SW480 (cell line): ENCODE measurements at regions not wholly inside any gene's neighbourhood (a gene's known extent, or its start where the extent isn't known, plus 50 kb on each side); places are given as distances from the start of the nearest gene placed in this dataset.
A peak's percentile ranks its signal among the peaks of the same experiment; 100 is the strongest.
"Not testable (repeated sequence)": the region's sequence is repeated elsewhere in the genome, so short reads cannot be mapped to it uniquely, and the experiment has no call there.

Source experiments
- DNase-seq: peaks from one replicate; pipeline ENCODE4 v3.0.0-alpha.2; 2016; ENCODE audit warnings: low spot score

DNA sequence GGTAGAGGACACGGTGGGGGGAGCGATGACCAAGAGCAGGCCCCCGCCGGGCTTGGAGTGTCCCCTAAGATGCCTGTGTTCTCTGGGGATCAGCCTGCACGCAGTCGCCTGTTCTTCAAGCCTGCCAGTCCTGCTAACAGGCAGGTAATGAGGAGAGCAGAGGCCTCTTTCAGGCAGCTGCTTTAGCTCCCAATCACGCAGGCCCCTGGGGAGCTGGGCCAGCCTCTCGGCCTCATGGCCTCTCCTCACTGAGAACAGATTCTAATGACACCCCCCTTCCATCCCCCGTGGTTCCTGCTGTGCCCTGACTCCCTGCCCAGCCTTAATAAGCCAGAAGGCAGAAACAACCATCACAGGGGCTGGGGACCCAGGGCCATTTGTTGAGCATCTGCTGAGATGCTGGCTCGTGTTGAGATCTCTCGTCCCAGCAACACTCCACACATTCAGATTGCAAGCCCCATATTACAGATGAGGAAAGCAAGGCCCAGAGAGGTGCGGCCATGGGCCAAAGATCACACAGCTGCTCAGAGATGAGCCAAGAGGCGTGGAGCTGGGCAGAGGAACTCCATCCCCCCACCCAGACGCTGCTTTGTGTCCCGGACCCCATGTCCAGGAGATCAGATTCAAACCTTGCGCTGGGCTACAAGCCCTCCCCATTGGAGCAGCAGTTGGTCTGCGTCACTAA, 71.6 kb upstream of the CASZ1 start:
- no peak for DNase-seq

DNA sequence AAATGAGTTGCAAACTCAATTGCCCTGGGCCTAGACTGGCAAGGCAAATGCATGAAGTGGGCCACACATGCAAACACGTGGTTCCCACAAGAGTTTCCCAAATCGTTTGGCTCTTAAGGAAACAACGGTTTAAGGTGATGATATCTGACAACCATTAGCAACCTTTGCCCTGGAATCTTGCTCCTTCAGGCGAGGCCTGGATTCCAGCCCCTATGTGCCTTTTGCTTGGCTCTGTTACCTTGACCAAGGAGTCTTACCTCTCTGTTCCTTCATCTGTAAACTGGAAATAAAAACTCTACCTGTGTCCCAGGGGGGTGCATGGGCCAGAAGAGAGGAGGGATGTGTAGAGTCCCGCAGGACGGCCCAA, 72.1 kb upstream of the CASZ1 start:
- no peak for DNase-seq

DNA sequence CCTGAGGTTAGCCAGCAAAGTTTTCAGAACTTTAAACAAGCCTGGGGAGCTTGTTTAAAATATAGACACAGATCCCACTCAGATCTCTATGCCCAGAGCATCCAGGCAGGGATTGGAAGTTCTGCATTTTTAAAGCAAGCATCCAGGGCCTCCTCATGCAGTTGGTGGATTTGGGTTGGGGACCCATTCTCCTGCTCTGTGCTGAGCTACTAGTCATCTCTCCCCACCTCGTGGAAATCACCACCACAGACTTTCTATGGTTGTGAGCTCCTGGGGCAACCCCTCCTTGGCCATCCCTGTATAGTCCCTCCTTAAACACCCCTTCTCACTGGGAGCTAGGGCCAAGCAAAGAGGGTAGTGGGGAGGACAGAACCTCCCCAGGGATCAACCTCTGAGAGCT, 73.5 kb upstream of the CASZ1 start:
- DNase-seq: no peak

DNA sequence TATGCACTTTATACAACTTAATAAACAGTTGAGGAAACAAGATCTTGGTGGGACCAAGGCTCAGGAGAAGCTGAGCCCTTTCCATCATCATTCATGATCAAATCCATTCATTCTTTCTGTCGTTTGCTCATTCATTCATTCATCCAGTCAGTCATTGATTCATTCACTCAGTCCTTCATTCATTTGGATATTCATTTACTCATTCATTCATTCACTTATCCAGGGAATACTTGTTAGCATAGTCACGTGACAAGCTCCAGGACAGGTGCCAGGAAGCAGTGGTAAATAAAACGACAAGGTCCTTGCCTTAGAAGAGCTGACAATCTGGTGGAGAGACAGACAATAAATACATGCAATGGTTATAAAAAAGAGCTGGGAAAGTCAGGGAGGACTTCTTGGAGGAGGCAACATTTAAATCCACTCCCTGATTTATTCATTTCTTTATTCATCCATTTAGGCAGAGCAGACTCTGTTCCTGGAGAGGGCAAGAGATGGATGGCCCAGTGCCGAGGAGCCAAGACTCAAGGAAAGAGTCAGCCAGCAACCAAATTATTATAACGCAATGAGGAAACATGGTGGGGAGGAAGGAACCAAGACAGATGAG, 74.1 kb upstream of the CASZ1 start:
- DNase-seq: no peak

DNA sequence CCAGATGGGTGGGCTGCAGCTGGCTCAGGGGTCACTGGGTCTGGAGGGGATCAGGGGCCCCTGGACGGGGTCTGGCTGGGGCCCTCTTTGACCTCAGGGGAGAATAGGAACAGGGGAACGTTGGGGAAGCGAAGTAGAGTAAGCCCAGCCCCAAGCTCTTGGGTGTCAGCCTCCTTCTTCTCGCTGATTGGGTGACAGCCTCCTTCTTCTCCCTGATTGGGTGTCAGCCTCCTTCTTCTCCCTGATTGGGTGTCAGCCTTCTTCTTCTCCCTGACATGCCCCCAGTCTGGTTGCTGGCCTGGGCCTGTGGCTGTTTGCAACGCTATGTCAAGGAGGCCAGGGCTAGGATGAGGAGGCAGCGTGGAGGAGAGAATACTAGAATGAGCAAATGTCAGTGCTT, 76.7 kb upstream of the CASZ1 start:
- no peak for DNase-seq

DNA sequence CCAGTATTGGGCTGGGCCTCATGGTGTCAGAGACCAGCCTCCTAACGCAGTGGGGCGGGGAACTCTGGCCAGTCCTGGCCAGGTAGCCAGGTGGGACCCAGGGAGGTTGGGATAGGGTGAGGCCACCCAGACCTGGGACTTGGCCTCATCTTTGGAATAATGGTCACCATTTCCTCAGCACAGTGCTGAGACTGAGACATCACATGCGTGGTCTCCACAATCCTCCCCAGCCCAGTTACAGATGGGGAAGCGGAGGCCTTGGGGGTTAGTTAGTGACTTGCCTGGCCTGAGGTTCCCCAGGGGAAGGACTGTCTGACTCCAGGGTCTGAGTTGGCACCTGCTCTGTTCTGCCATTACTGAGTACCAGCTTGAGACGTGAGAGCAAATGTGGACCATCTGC, 77.9 kb upstream of the CASZ1 start:
- DNase-seq: no peak

DNA sequence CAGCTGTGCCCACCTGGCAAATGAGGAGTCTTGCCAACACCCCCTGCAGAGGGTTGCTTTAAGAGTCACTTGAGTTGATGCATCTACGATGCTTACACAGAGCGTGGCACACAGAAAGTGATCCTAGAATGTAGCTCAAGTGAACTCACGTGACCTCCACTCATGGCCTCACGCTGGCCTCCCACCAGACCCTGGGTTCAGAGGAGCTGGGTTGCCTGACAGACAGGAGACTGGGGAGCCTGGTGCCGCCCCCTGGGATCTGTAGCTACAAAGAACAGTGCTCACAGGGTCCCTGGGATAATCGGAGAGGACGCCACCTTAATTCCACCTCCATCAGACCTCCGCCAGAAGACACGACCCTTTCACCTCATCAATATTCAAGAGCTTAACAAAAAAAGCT, 81.4 kb upstream of the CASZ1 start:
- DNase-seq: no peak

DNA sequence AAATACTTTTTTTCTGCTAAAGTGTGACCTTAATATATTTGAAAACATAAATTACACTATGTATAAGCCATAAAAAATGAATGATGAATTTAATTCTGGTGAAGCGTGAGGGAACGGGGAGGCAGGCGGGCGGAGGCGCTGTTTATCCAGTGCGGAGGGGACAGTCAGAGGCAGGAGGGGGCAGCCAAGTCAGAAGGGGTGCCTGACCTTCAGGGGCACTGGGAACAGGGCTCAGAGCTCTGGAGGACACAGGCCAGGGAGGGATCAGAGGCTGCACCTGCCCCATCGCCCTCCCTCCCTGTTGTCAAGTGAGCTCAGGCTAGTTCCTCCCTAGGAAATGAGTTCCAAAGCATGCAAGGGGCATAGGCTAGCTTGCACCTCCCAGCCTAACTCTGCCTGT, 82.0 kb upstream of the CASZ1 start:
- DNase-seq: no peak

DNA sequence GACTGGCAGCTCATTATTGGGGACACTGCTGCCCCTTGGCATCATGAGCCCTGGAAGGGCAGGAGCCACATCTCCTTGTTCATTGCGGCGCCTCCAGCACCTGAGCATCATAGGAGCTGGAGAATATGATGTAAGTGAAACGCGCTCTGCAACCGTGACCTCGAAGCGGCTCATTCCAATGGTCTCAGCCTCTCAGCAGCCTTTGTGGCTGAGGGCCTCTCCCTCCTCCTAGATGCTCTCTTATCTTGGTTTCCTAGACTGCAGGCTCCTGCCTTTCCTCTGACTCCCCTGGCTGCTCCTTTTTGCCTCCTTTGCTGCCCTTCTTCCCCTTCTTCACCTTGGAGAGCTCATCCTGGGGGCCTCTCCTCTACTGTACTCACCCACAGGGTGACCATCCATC, 83.6 kb upstream of the CASZ1 start:
- no peak for DNase-seq

DNA sequence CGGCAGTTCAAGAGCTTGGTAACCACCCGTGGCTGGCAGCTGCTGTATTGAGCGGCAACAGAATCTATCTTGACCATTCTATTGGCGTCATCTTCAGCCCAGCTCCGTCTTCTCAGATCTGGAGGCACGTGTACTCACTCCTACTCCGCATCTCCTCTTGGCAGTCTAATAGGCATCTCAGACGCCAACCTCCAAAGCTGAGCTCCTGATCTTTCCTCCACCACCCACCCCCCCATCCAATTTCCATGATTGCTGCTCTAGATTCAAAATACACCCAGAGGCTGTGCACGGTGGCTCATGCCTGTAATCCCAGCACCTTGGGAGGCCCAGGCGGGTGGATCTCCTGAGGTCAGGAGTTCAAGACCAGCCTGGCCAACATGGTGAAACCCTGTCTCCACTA, 84.6 kb upstream of the CASZ1 start:
- DNase-seq: no peak

DNA sequence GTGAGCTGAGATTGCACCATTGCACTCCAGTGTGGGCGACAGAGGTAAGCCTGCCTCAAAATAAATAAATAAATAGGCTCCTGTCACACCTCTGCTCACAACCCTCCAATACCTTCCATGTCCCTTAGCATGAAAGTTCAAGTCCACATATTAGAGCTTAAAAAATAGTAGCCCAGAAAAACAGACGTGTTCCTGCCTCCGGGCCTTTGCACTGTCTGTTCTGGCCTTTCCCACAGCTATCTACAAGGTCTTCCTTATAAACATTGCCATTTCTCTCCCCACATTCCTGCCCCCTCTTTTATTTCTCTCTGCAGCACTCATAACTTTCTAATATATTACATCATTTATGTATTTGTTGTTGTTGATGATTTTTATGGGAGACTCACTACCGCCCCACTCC, 85.6 kb upstream of the CASZ1 start:
- DNase-seq: no peak

DNA sequence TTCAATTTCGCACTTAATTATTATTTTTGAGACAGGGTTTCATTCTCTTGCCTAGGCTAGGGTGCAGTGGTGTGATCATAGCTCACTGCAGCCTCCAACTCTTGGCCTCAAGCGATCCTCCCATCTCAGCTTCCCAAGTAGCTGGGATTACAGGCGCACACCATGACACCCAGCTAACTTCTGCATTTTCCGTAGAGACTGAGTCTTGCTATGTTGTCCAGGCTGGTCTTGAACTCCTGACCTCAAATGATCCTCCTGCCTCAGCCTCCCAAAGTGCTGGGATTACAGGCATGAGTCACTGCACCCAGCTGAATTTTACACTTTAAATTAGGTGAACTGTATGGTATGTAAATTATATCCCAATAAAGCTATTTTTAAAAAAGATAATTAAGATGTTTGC, 90.6 kb upstream of the CASZ1 start:
- DNase-seq: not testable (repeated sequence)

DNA sequence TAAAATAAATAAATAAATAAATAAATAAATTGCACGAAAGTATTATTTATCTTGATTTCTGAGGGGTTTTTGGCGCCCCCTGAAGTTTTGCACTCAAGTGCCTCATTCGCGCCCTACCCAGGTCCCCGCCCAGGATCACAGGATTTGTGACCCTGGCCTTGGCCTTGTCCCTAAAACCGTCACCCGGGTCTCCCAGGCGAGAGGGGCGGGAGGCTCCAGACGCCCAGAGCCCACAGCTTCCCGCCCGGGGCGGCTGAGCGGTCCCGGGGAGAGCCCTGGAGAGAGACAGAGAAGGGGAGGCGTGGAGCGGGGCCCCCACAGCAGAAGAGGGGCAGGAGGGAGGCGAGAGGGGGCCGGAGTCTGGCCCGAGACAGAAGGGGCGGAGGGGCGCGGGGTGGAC, 91.8 kb upstream of the CASZ1 start:
- DNase-seq: no peak

DNA sequence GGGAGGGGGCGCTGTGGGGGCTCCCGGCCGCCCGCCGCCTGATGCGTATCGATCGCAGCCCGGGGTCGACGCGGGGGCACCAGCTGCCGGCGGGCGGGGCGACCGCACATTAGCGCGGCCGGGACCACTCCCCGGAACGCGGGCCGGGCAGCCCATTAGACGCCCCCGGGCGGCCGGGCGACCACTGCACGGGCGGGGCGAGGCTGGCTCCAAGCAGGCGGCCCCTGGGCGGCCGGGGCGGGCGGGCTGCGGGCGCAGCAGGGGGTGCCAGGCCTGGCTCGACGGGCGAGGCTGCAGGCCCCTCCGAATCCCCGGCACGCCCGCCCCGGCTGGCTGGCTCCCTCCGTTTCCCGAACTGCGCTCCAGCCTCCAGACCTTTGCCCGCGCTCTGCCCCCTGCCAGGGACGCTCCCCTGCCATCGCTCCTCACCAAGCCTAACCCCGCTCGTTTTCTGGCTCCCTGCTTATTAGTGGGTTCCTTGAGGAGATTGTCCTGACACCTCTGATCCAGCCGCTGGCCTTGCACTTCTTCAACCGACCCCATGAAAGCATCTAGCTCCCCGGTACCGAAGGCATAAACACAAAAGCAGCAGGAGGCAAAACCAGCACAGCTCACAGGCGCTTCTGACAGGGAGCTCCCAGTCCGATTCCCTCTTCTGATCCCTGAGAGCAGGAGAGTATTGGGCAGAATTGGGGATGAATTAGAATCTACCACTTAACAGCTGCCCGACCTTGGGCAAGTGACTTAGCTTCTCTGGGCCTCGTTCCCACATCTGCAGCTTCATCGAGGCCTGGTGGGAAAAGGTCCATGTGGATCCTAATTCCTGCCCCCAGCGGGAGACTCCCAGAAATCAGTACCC, 92.6 kb upstream of the CASZ1 start:
- no peak for DNase-seq

DNA sequence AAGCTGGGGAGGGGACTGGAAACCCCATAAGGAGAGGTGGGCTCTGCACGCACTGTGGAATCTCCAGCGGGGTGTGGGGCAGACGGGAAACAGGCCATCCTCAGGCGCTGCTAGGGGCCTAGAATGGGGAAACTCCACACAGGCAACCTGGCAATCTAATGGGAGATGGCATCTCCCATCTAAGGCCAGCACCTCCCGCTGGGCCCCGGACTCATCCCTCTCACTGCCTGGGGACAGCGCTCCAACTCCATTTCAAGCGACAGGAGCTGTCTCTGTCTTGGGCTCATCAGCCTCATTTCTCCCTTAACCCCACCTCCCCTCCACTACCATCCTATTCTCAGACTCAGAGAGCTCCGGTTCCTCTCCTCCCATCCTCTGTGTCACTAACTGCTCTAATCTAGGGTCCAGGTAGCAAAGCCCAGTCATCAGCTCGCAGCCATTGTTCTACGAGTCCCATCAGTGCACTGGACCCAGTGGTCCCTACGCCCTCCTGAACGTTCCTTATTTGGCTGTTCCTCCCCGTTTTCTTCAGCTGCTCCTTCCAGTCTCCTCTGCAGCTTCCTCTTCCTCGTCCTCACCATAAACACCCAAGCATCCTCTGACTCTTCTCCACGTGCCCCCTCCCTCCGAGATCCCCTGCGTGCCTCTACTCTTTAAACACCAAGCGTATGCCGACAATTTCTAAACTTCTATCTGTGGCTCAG, 93.4 kb upstream of the CASZ1 start:
- no peak for DNase-seq

DNA sequence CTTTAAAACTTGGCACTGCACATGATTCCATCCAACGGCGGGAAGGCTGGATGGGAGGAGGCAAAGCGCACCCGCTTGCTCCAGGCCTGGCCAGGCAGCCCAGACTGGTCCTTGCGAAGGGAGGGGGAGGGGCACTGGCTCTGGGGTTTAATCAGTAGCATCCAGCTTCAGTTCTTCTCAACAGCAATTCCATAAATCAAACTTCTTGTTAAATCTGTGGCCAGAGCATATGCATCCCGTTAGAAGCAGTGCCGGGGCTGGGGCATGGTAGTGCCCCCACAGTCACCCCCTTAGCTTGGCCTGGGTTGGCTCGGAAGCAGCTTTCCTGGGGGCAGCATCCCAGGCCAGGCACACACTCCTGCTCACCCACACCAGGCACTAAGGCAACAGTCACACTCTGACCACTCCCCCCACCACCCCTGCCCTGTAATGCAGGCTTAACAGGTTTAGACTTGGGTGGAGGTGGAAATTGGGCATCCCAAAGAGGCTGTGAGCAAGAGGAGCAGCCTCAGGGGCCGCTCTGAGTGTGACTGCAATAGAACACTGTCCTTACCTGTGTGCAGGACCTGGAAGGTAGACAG, 94.1 kb upstream of the CASZ1 start:
- no peak for DNase-seq

DNA sequence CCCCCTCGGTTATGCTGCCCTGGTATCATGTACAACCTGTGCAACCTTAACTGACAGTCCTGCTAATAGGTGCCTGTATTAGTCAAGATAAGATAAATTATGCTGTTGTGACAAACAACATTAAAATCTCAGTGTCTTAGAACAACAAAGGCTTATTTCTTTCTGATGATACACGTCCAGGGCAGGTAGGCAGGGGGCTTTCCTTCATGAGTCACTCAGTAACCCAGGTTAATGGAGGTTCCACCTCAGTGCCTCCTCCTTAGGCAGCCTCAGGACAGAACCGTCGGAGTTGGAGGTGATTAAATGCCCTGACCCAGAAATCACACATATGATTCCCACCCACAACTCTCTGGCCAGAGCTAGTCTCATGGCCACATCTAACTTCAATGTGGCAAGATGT, 94.6 kb upstream of the CASZ1 start:
- DNase-seq: peak; percentile 36

DNA sequence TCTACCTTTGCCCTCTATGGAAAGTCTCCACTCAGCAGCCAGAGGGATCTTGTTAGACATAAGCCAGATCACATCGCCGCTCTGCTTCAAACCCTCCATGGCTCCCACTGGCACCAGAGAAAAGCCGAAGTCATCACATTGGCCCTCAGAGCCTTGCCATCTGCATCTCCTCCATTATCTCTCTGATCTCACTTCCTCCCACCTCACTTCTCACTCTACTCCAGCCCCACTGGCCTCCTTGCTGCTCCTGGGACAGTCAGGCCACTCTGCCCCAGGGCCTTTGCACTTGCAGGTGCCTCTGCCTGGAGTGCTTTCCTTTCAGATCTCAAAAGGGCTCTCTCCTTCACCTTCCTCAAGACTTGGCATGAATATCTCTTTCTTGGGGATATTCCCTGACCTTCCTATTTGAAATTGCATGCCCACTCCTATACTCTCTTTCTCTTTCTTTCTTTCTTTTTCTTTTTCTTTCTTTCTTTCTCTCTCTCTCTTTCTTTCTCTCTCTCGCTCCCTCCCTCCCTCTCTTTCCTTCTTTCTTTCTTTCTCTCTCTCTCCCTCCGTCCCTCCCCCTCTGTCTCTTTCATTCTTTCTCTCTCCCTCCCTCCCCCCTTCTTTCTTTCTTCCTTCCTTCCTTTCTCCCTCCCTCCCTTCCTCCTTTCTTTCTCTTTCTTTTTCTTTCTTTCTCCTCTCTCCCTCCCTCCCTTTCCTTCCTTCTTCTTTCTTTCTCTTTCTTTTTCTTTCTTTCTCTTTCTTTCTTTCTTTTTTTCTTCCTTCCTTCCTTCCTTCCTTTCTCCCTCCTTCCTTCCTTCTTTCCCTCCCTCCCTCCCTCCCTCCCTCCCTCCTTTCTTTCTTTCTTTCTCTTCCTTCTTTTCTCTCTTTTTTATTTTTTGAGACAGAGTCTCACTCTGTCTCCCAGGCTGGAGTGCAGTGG, 96.0 kb upstream of the CASZ1 start:
- DNase-seq: no peak

DNA sequence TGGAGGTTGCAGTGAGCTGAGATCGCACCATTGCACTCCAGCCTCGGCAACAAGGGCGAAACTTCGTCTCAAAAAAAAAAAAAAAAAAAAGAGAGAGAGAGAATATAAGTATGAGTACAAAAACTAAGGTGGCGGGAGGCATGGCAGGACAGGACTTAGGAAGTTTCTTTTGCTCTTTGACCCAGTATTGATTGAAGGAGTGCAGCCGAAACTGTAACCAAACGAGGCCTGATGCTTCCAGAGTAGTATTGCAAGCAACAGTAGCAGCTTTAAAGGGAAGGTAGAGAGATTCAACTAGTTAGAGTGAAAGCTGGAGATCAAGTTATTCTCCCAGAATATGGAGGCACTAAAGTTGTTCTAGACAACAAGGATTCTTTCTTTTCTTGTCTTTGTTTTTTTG, 99.2 kb upstream of the CASZ1 start:
- DNase-seq: no peak

DNA sequence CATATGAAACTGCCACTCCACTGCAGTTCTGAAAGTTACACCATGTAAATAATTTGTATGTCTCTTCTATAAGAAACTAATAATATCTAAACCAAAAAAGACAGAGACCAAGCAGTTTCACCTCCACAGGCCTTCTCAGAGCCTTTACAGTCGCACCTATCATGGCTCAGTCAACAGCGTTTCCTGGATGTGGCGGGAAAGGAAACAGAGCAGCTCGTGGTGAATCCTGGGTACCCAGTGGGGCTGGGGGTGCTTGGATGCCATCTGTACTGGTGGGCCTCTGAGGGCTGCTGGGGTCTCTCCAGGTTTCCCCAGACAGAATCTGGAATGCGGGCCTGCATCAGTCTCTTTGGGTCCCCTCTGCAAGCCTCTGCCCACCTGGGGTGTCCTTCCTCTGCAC, 100.2 kb upstream of the CASZ1 start:
- no peak for DNase-seq

DNA sequence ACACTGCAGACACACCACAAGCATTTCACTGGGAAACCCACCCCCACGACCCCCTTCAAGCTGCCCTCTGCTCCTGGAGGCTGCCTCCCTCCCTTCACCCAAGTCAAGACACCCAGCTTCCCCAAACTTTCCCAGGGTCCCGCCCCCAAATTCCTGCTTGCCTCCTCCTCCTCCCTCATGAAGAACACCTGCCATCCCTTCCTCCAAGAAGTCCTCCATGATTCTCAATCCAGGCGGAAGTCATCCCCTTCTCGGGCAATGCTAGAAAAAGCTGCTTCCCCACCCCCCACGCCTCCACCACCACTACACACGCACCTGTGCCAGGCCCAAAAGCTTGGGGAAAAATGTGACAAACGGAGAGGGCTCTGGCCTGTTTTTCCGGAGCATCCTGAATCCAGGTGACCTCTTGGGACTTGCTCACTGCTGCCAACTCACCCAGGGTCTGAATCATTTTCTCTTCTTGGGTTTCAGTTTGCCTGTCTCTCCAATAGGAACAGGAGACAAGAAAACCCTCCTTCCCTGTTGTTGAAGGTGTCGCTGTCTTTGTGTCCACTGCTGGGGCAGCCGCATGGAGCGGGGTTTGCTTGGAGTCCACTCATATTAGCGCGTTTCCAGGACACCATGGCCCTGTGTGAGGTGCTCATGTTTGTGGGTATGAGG, 101.0 kb upstream of the CASZ1 start:
- DNase-seq: no peak
